Cardiac fibroblast (primary cell): ENCODE measurements at regions not wholly inside any gene's neighbourhood (a gene's known extent, or its start where the extent isn't known, plus 50 kb on each side); places are given as distances from the start of the nearest gene placed in this dataset.

Source experiments
- DNase-seq, 2 donors: peaks; one replicate each; pipeline versions ENCODE4 v3.0.0 to v3.0.0-alpha.2; 2010; ENCODE audit warnings: low read depth in 2 of 2
- H3K4me3 ChIP-seq, 2 donors: replicated peaks in 1 of 2; 1 replicate in 1 of 2; 2 replicates in 1 of 2; pipeline ENCODE4 v1.5.1; 2011; ENCODE audit warnings: low read depth in 2 of 2, low read length in 2 of 2, mild to moderate bottlenecking in 2 of 2, moderate library complexity in 1 of 2
- TF ChIP-seq, protein P1 (sequence below): IDR thresholded peaks from one replicate; pipeline ENCODE4 v1.5.1; 2011; ENCODE audit warnings: low read depth, mild to moderate bottlenecking, low read length, inconsistent platforms

DNA sequence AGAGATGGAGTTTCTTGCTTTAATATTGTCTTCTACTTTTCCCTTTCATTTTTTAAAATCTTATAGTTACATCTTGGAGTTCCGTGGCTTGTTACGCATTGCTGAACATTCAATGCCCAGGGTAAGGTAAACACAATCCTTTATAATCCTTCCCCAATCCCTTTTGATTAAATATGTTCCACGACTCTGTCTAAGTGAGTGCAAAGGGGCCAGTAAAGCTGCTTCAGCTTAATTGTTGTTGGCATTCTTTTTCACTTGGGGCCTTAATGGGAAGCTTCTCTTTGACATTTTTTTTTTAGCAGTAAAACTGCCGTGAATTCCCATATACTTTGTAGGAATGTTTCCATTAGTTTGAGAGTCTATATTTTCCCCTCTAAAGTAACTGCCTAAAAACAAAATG lies 1028.1 kb downstream of the C4orf33 start:
- no peak for DNase-seq
- H3K4me3 ChIP-seq = no peak overlapping the region
- TF ChIP-seq, protein P1, sequence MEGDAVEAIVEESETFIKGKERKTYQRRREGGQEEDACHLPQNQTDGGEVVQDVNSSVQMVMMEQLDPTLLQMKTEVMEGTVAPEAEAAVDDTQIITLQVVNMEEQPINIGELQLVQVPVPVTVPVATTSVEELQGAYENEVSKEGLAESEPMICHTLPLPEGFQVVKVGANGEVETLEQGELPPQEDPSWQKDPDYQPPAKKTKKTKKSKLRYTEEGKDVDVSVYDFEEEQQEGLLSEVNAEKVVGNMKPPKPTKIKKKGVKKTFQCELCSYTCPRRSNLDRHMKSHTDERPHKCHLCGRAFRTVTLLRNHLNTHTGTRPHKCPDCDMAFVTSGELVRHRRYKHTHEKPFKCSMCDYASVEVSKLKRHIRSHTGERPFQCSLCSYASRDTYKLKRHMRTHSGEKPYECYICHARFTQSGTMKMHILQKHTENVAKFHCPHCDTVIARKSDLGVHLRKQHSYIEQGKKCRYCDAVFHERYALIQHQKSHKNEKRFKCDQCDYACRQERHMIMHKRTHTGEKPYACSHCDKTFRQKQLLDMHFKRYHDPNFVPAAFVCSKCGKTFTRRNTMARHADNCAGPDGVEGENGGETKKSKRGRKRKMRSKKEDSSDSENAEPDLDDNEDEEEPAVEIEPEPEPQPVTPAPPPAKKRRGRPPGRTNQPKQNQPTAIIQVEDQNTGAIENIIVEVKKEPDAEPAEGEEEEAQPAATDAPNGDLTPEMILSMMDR = no peak

DNA sequence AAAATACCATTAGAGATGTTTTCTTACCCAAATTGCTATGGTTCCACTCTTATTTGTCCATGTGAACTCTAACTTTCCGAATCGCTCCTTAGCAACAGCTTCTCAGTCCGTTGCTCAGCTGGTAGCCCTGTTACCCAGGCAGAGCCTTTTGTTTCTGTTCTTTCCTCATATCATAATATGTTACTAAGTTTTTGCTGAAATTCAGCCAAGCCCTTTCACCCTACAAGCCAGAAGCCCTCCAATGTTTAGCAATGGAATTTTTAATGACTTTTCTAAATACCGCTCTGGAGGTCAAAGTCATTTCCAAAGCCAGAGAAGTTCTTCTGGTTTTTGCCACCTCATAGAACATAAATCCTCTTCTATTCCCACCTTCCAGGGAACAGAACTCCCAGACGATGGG lies 1029.5 kb downstream of the C4orf33 start:
- peak in 1 of 2 donors; percentile 5 for DNase-seq
- TF ChIP-seq, protein P1 = no peak
- no peak overlapping the region for H3K4me3 ChIP-seq

DNA sequence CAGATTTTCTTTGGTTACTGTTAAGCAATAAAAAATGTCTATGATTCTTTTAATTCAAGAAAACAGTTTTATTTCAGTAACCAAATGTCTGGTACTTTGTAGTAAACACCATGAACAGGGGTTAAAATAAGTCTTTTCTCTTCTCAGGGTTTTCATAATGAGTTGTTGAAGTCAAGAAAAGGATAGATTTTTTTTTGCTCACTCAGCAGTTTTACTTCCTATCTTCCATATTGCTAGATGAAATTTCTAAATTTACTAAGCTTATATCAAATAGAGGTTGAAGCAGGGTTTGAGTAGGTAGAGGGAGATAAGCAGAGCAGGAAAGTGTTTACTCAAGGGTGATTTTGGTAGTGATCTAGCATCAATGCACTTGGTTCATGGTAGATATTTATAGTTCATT lies 1031.3 kb downstream of the C4orf33 start:
- TF ChIP-seq, protein P1 = no peak
- no peak overlapping the region for H3K4me3 ChIP-seq
- DNase-seq = no peak

DNA sequence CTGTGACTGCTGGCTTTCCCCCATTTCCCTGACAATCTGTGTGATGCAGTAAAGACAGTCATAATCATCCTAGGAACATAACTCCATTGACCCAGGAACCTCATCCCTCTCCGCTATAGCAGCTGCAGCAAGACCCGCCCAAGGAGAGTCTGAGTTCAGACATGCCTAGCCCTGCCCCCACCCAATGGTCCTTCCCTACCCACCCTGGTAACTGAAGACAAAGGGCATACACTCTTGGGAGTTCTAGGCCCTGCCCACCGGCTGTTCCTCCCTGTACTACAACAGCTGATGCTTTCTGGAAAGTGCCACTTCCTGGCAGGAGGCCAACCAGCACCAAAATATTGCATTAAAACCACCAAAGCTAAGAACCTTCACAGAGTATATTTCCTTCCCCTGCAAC lies 1035.6 kb downstream of the C4orf33 start:
- DNase-seq = no peak
- no peak overlapping the region for H3K4me3 ChIP-seq
- TF ChIP-seq, protein P1 = no peak

DNA sequence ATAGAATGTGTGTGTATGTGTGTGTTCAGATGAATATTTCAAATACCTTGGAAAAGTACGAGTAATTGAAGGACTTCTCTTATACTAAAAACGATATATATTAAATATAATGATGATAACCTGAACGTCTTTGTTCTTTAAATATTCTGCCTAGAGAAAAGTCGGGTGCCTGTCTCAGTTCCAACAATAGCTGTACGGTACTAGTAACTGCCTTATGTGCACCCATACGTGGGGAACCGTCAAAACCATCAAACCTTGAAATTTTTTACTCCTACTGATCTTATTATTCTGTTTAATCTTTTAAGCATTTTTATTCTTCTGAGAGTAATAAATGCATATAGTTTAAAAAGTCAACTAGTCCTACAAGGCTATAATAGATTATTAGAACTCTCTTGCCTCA lies 1045.7 kb downstream of the C4orf33 start:
- TF ChIP-seq, protein P1 = no peak
- DNase-seq = no peak
- H3K4me3 ChIP-seq = no peak overlapping the region

DNA sequence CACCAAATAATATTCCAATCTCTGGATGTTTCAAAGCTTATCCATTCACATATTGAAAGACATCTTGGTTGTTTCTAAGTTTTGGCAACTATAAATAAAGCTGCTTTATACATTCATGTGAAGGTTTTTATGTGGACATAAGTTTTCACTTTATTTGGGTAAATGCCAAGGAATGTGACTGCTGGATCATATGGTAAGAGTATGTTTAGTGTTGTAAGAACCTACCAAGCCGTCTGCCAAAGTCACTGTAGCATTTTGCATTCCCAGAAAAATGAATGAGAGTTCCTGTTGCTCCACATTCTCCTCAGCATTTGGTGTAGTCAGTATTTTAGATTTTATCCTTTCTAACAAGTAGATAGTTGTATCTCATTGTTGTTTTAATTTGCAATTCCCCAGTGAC lies 1047.7 kb downstream of the C4orf33 start:
- no peak for DNase-seq
- no peak overlapping the region for H3K4me3 ChIP-seq
- TF ChIP-seq, protein P1 = no peak

DNA sequence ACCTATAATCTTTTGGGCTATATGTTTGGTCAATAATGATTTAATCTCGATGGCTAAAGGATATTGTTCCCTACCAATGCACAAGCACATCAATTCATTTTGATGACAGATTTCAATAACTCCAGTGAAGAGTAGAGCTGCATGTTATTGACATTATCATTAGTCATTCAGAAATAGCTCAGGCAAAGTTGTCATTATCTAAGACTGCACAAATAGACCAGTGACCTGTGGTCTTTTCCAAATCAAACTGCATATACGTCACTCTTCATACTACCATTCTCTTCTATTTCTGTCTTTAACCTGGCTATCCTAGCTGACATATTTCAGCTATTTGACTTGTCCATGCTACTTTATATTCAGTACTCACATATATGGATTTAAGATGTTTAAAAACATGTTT lies 1050.8 kb downstream of the C4orf33 start:
- DNase-seq = no peak
- TF ChIP-seq, protein P1 = no peak
- no peak overlapping the region for H3K4me3 ChIP-seq
